ENCODE measurements at regions not wholly inside any gene's neighbourhood (a gene's known extent, or its start where the extent isn't known, plus 50 kb on each side); places are given as distances from the start of the nearest gene placed in this dataset.
"Not testable (repeated sequence)": the region's sequence is repeated elsewhere in the genome, so short reads cannot be mapped to it uniquely, and the experiment has no call there.

DNA sequence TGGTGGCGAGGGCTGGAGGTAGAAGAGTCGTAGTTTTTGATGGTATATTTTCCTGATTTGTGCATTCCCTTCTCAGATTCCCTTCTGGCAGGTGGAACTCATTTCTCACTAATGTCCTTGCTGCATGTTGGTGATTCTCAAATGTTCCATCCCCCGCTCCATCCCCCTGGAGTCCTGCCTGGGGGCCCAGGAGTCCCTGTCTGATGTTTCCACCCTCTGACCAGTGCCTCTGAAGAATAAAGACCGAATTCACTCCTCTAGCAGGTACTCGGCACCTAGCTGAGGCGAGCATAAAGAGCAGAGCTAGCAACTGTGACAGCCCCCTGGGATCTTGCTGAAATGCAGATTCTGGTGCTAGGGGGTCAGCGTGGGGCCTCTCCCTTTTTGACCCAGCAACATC, 301.8 kb downstream of the BCL2L11 start:
- not testable (repeated sequence) for TF ChIP-seq CTCF, POLR2A (IDR thresholded peaks at IDR 0.05)

Measured in esophagus squamous epithelium (tissue), 4 donors.